GM12892 (cell line): ENCODE measurements at regions not wholly inside any gene's neighbourhood (a gene's known extent, or its start where the extent isn't known, plus 50 kb on each side); places are given as distances from the start of the nearest gene placed in this dataset.

ENCODE experiments used
- POLR2A ChIP-seq: IDR thresholded peaks from 2 replicates; pipeline ENCODE4 v1.6.1; 2011; ENCODE audit warnings: low read depth, low read length, control low read depth
- POLR2AphosphoS5 ChIP-seq: IDR thresholded peaks from 2 replicates; pipeline ENCODE4 v1.6.1; 2011; ENCODE audit warnings: low read depth, low read length, control low read depth

DNA sequence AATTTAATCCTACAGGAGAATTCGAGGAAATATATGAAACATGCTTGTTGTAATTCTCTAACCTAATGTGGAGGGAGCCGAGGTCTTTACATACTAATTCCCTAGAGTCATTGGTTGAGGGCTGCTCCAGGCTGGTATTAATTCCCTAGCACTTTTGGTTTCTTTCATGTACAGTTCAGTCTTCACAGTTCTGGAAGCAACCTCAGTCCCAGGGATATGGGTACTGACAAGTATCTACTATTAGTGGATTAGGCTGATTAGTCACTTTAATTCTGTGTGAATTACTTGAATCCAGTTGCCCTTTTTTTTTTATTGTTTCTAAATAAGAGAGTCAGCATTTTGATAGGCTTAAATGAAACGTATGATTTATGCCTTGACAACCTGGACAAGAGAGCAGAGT is 172.3 kb upstream of the HTR2A start:
- TF ChIP-seq POLR2A (no peak), POLR2AphosphoS5 (no peak)
